Heart left ventricle (tissue), 16 donors: ENCODE measurements at regions not wholly inside any gene's neighbourhood (a gene's known extent, or its start where the extent isn't known, plus 50 kb on each side); places are given as distances from the start of the nearest gene placed in this dataset.

ENCODE experiments used
- ATAC-seq, 4 donors: fragments of 200-7000 bp; cut with Tn5 transposase; one replicate each; pipeline ENCODE4 v1.9.1; 2020 to 2022; ENCODE audit warnings: moderate library complexity in 4 of 4, mild to moderate bottlenecking in 3 of 4, moderate number of reproducible peaks in 1 of 4
- DNase-seq, 5 donors: peaks; one replicate each; pipeline ENCODE4 v3.0.0-alpha.2; 2020
- H3K27ac ChIP-seq, 12 donors: fragments of 200-600 bp; sonication (generic) in 4 of 12; one replicate each; pipeline versions ENCODE4 v1.5.0 to v1.8.0; 2016 to 2022; ENCODE audit warnings: mild to moderate bottlenecking in 2 of 12
- H3K27me3 ChIP-seq, 9 donors: fragments of 200-600 bp; sonication (generic) in 2 of 9; one replicate each; pipeline versions ENCODE4 v1.5.1 to v1.8.0; 2016 to 2022; ENCODE audit warnings: mild to moderate bottlenecking in 3 of 9
- H3K36me3 ChIP-seq, 9 donors: fragments of 200-600 bp; sonication (generic) in 2 of 9; one replicate each; pipeline versions ENCODE4 v1.5.0 to v1.8.0; 2018 to 2022; ENCODE audit warnings: mild to moderate bottlenecking in 2 of 9
- H3K4me1 ChIP-seq, 12 donors: fragments of 200-600 bp; sonication (generic) in 4 of 12; one replicate each; pipeline versions ENCODE4 v1.5.0 to v1.8.0; 2016 to 2022; ENCODE audit warnings: mild to moderate bottlenecking in 3 of 12
- H3K4me3 ChIP-seq, 12 donors: fragments of 200-600 bp; sonication (generic) in 4 of 12; one replicate each; pipeline versions ENCODE4 v1.5.0 to v1.8.0; 2017 to 2022; ENCODE audit warnings: mild to moderate bottlenecking in 9 of 12, moderate library complexity in 4 of 12
- H3K9me3 ChIP-seq, 12 donors: fragments of 200-600 bp; sonication (generic) in 4 of 12; one replicate each; pipeline versions ENCODE4 v1.5.0 to v1.8.0; 2016 to 2022; ENCODE audit warnings: mild to moderate bottlenecking in 1 of 12
- POLR2A ChIP-seq, 2 donors: fragments of 450-650 bp; IDR thresholded peaks; one replicate each; pipeline ENCODE4 v1.6.1; 2017; ENCODE audit warnings: antibody characterized with exemption in 2 of 2, mild to moderate bottlenecking in 2 of 2, moderate library complexity in 2 of 2
- WGBS, 4 donors: extraction: QIAGEN DNeasy Blood & Tissue Kit in 2 of 4; methylation state at CpG; one replicate each; pipeline versions ENCODE4 v1.1.5 to v1.1.7; 2013 to 2018; 5-methylcytosine and 5-hydroxymethylcytosine counted together
- intact Hi-C, 10 donors: fragments of 100-400 bp; cut with DNase I; formaldehyde crosslinking; loops; one replicate each; pipeline versions ENCODE4 v1.11.1 to v1.14.2; 2022
- TF ChIP-seq, protein P1 (sequence below), 12 donors: fragments of 200-600 bp; sonication (generic) in 4 of 12; IDR thresholded peaks; one replicate each; pipeline versions ENCODE4 v1.5.0 to v1.8.0; 2018 to 2022; ENCODE audit warnings: antibody characterized with exemption in 12 of 12, mild to moderate bottlenecking in 5 of 12
- donor health status: ischemic (EF 13 %, LVEDD 7.1; RV severe dilation, severe dysfunction).
- donor health status: healthy with polysubstance abuse.
- donor health status: DM: no; HTN: yes; CAD: no.
- donor health status: DM: no; HTN: no; CAD: no.
- donor health status: ischemic (EF 25% LVEDD 6.9; RV normal size, moderate dysfunction).
- donor health status: ischemic (EF 25% LVEDD 5.7; RV mildly dilated, moderate dysfunction).
- donor health status: healthy.
- donor health status: DM: yes; HTN: yes; CAD: no.
- donor health status: ischemic (EF 35%, LVEDD 5.7; RV mildly dilated, moderate dysfunction).
- donor health status: nonischemic (EF 11% LVEDD 7.7; RV severe dilation, severe dysfunction).
- donor health status: DM: yes; HTN: yes; CAD: no.
- donor health status: PGD.
- donor health status: ischemic (EF 29% LVEDD 5.4; RV normal size, mild dysfunction).
- donor health status: nonischemic (EF 23%, LVEDD 6.1; RV moderate dilation, normal function).

DNA sequence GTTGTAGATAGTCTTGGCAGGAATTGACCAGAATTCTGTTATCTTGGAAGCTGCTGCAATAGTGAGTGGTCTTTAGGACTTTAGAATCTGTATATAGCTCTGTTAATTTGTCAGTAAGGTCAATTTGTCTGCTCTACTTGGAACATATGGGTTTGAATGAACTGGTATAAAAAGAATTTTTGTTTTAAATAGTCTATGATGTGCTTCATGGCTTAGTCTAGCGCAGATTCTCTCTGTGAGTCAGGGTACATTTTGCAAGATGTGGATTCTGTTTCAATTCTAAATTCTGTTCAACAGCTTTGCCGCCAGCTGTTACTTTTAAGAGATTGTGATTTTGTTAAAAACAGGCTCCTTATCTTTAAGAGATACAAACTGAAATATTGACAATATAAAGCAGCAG lies 135.9 kb upstream of the AGBL1 start:
- DNase-seq: no peak
- Histone ChIP-seq H3K4me1 (no peaks in the 10 kb centered on the region), H3K4me3 (no peak overlapping the region), H3K27ac (no peak overlapping the region), H3K36me3 (no peaks in the 10 kb centered on the region), H3K9me3 (no peaks in the 10 kb centered on the region), H3K27me3 (peaks cover 0 to 3% (median 0%) of the 10 kb centered on the region in 9 donors)
- TF ChIP-seq, protein P1, sequence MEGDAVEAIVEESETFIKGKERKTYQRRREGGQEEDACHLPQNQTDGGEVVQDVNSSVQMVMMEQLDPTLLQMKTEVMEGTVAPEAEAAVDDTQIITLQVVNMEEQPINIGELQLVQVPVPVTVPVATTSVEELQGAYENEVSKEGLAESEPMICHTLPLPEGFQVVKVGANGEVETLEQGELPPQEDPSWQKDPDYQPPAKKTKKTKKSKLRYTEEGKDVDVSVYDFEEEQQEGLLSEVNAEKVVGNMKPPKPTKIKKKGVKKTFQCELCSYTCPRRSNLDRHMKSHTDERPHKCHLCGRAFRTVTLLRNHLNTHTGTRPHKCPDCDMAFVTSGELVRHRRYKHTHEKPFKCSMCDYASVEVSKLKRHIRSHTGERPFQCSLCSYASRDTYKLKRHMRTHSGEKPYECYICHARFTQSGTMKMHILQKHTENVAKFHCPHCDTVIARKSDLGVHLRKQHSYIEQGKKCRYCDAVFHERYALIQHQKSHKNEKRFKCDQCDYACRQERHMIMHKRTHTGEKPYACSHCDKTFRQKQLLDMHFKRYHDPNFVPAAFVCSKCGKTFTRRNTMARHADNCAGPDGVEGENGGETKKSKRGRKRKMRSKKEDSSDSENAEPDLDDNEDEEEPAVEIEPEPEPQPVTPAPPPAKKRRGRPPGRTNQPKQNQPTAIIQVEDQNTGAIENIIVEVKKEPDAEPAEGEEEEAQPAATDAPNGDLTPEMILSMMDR (IDR thresholded peaks at IDR 0.05): no peak
- WGBS, 4 donors: 69 to 73% (median 71%) methylated on average over 2 of the region's 2 CpGs
- no peak for ATAC-seq
- intact Hi-C loops: no loop called here

DNA sequence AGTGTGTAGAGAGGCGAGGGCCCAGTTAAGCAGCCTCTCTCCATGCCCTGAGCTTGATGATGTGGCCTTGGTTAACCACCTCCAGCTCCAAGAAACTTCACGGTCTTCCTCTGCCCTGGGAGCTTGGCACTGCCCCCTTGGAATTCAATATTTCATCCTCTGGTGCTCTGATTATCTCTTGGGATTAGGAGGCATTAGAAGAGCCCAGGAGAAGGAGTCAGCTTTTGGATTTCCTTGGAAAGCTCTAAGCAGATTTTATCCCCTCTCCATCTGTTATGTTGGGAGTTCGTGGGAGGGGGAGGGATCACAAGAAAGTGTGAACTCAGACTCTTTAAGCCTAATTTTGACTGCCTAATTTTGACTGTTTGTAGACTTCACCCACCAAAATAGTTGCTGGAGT lies 132.7 kb upstream of the AGBL1 start:
- TF ChIP-seq, protein P1 (IDR thresholded peaks at IDR 0.05): no peak
- no peak for TF ChIP-seq POLR2A (IDR thresholded peaks at IDR 0.05)
- Histone ChIP-seq H3K36me3 (no peaks in the 10 kb centered on the region), H3K27ac (no peak overlapping the region), H3K4me1 (peaks cover 0 to 5% (median 0%) of the 10 kb centered on the region in 12 donors), H3K27me3 (peaks cover 0 to 3% (median 0%) of the 10 kb centered on the region in 9 donors), H3K9me3 (no peaks in the 10 kb centered on the region), H3K4me3 (no peak overlapping the region)
- no peak for ATAC-seq
- intact Hi-C loops: no loop called here
- WGBS, 4 donors: 58 to 72% (median 65%) methylated on average over 2 to 3 of the region's 3 CpGs
- no peak for DNase-seq

DNA sequence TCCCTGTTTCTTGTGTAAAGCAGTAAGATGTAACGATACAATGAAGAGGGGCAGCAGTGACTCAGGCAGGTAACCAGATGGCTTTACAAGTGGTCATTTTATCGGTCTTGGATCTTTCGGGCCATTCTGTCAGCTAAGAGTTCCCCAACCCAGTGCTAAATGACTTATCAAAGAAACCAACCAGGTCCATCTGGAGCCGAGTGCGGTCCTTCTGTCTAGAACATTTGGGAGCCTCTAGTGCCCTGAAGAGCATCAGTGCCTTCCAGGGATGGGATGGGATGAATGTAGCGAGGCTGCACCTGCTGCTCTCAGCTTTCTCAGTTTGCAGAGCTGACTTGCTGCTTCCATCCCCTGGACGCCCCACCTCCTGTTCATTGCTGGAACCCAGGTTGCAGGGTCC lies 131.7 kb upstream of the AGBL1 start:
- intact Hi-C loops: no loop called here
- H3K36me3 ChIP-seq: no peaks in the 10 kb centered on the region
- peaks cover 0 to 3% (median 0%) of the 10 kb centered on the region in 9 donors for H3K27me3 ChIP-seq
- H3K4me1 ChIP-seq: peaks cover 0 to 5% (median 0%) of the 10 kb centered on the region in 12 donors
- no peak overlapping the region for H3K27ac ChIP-seq
- no peak for ATAC-seq
- no peak for DNase-seq
- WGBS, 4 donors: 87 to 90% (median 88%) methylated on average over 7 of the region's 7 CpGs
- no peak overlapping the region for H3K4me3 ChIP-seq
- no peaks in the 10 kb centered on the region for H3K9me3 ChIP-seq
- TF ChIP-seq, protein P1 (IDR thresholded peaks at IDR 0.05): no peak
- no peak for TF ChIP-seq POLR2A (IDR thresholded peaks at IDR 0.05)

DNA sequence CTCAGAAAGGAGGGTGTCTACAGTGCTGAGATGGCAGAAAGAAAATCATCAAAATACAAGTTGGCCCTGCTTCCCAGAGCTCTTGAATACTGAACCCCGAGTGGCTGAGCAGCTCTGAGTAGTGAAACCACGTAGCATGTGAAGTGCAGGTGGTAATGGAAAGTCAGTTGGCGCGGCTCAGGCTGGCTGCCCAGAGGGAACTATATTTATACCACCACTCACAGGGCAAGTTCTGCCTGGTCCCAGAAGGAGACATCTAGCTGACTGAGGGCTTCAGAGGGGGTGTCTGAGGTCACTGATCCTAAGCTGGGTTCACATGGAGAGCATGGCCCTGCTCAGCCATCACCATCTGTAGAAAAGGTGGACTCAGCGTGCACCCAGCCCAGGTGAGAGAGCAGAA lies 129.6 kb upstream of the AGBL1 start:
- H3K4me1 ChIP-seq: peaks cover 0 to 5% (median 0%) of the 10 kb centered on the region in 12 donors
- intact Hi-C loops: no loop called here
- H3K9me3 ChIP-seq: no peaks in the 10 kb centered on the region
- DNase-seq (peak in 4 of 5 donors; percentile 47 to 75 (median 66)), ATAC-seq (peak; percentile 93 to 98 (median 97))
- no peak overlapping the region for H3K4me3 ChIP-seq
- WGBS, 4 donors: 47 to 63% (median 52%) methylated on average over 5 of the region's 5 CpGs
- peaks cover 0 to 5% (median 0%) of the 10 kb centered on the region in 9 donors for H3K27me3 ChIP-seq
- H3K36me3 ChIP-seq: no peaks in the 10 kb centered on the region
- H3K27ac ChIP-seq: no peak overlapping the region
- TF ChIP-seq POLR2A (IDR thresholded peaks at IDR 0.05): no peak
- TF ChIP-seq, protein P1 (IDR thresholded peaks at IDR 0.05): no peak
